ENCODE measurements at regions not wholly inside any gene's neighbourhood (a gene's known extent, or its start where the extent isn't known, plus 50 kb on each side); places are given as distances from the start of the nearest gene placed in this dataset.

DNA sequence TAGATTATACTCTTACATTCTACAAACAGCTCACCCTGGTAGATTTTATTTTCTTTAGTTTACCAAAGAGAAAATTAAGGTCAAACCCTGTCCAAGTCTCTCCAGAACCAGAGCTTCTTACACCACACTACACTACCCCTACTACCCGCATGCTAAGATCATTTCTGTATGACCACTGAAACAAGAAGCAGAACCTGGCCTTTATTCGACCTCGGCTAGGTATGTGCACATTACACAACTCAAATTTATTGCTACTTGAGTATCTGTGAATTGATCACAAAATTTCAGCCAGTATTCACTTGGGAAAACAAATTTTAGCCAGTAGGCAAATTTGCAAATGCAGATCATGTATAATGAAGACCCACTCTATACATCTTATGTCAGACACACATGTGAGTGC, 2437.0 kb downstream of the PCDH9 start:
- Mint-ChIP-seq H3K4me1 (ENCODE audit: low read depth) (no peaks in the 10 kb centered on the region), H3K36me3 (ENCODE audit: low read depth) (no peaks in the 10 kb centered on the region), H3K27me3 (ENCODE audit: low read depth) (no peaks in the 10 kb centered on the region), H3K27ac (no peak overlapping the region), H3K9me3 (peaks cover 55% of the 10 kb centered on the region), H3K4me3 (no peak overlapping the region)
- no peak for DNase-seq (ENCODE audit: low spot score)

DNA sequence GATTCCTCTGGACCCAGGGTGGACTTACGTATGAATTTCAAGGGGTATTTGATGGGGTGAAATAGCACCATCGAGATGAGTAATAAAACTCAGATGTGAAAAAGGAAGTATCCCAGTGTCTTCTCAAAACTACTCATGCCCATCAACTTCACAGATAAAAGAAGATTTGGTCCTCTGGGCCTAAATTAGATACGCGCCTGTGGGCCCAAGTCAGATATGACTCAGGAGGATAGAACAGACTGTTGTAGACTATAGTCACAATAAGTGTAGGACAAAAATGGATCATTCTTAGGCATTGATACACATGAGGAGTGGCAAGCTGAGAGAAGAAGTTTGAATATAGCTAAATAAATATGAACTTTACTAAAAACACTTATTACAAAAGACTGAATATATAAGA, 2438.8 kb downstream of the PCDH9 start:
- Mint-ChIP-seq H3K9me3 (peaks cover 51% of the 10 kb centered on the region), H3K27me3 (ENCODE audit: low read depth) (no peaks in the 10 kb centered on the region), H3K27ac (no peak overlapping the region), H3K4me3 (no peak overlapping the region), H3K4me1 (ENCODE audit: low read depth) (no peaks in the 10 kb centered on the region), H3K36me3 (ENCODE audit: low read depth) (no peaks in the 10 kb centered on the region)
- no peak for DNase-seq (ENCODE audit: low spot score)

DNA sequence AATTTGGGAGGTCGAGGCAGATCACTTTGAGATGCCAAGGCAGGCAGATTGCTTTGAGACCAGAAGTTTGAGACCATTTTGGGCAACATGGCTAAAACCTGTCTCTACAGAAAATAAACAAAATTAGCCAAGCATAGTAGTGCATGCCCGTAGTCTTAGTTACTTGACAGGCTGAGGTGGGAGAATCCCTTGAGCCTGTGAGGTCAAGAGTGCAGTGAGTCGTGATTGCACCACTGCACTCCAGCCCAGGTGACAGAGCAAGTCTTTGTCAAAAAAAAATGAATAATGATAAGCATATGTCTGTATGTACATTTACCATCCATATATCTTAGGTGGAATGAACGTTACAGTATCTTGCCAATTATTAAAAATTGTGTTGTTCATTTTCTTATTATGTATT, 2447.7 kb downstream of the PCDH9 start:
- Mint-ChIP-seq H3K27ac (no peak overlapping the region), H3K4me3 (no peak overlapping the region), H3K36me3 (ENCODE audit: low read depth) (no peaks in the 10 kb centered on the region), H3K9me3 (peaks cover 21% of the 10 kb centered on the region), H3K4me1 (ENCODE audit: low read depth) (no peaks in the 10 kb centered on the region), H3K27me3 (ENCODE audit: low read depth) (no peaks in the 10 kb centered on the region)
- no peak for DNase-seq (ENCODE audit: low spot score)

DNA sequence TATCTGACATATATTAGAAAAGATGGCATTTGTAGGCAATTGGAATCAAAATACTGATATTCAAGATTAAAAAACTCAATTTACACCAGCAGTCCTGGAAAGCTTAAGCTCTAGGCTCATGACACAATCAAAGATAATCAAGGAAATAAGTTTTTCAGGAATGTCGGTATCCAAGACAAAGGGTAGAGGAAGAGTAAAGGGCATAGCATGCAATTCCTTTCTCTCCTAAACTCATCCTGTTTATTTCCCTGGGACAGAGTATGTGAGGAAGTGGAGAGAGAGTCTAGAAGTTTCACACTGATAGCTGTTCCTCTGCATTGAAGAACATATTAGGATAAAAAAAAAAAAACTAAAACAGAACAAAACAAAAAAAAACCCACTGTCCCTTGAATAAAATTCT, 2452.1 kb downstream of the PCDH9 start:
- Mint-ChIP-seq H3K4me1 (ENCODE audit: low read depth) (no peaks in the 10 kb centered on the region), H3K27ac (no peak overlapping the region), H3K9me3 (peaks cover 25% of the 10 kb centered on the region), H3K4me3 (no peak overlapping the region), H3K27me3 (ENCODE audit: low read depth) (no peaks in the 10 kb centered on the region), H3K36me3 (ENCODE audit: low read depth) (no peaks in the 10 kb centered on the region)
- no peak for DNase-seq (ENCODE audit: low spot score)

DNA sequence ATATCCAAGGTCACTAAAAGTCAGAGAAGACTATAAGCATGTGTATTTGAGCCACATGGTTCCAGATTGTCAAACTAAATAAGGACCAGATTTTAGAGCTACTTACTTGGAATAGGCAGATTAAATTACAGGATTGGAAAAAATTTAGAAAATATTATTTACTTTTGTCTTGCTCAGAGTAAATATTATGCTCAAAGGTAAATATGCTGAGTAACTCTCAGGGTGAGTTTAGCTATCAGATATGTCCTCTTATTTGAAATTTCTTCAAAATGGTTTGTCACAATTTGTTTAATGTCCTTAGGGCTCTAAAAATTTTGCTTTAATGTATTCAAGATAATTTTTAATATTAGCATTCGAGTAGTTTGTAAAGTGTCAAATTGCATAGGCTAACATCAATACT, 2455.2 kb downstream of the PCDH9 start:
- no peak overlapping the region for H3K27ac Mint-ChIP-seq
- no peak overlapping the region for H3K4me3 Mint-ChIP-seq
- H3K9me3 Mint-ChIP-seq: peaks cover 23% of the 10 kb centered on the region
- H3K4me1 Mint-ChIP-seq (ENCODE audit: low read depth): no peaks in the 10 kb centered on the region
- H3K36me3 Mint-ChIP-seq (ENCODE audit: low read depth): no peaks in the 10 kb centered on the region
- no peak for DNase-seq (ENCODE audit: low spot score)
- no peaks in the 10 kb centered on the region for H3K27me3 Mint-ChIP-seq (ENCODE audit: low read depth)

DNA sequence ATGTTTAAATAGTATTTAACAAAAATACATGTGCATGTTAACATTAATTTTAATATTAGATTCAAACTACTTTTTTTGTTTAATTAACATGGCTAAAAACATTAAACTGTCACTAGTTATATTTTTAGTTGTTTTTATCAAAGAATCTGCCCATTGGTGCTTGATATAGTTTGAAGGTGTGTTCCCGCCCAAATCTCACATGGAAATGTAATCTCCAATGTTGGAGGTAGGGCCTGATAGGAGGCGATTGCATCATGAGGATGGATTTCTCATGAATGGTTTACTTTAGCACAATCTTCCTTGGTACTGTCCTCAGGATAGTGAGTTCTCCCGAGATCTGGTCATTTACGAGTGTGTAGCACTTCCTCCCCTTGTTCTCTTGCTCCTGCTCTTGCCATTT, 2459.4 kb downstream of the PCDH9 start:
- Mint-ChIP-seq H3K4me1 (ENCODE audit: low read depth) (no peaks in the 10 kb centered on the region), H3K9me3 (peaks cover 17% of the 10 kb centered on the region), H3K4me3 (no peak overlapping the region), H3K27me3 (ENCODE audit: low read depth) (no peaks in the 10 kb centered on the region), H3K36me3 (ENCODE audit: low read depth) (no peaks in the 10 kb centered on the region), H3K27ac (no peak overlapping the region)
- no peak for DNase-seq (ENCODE audit: low spot score)

DNA sequence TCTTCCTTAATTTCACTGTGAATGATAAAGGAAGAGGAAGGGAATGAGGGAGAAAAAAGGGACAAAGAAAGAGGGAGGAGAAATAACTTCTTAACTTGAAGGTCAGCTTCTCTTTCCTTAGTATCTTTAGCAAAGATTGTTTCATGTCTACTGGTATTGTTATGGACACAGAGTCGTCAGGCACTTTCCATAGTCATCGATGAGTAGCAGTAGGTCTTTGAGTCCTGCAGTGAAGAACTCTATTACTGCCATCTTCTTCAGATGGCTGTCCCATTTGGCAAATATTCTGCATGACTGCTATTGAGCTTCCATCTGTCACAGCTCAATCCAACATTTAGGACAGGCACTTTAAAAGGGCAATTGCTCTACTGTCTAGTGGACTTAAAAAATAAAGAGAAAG, 2463.1 kb downstream of the PCDH9 start:
- Mint-ChIP-seq H3K4me1 (ENCODE audit: low read depth) (no peaks in the 10 kb centered on the region), H3K36me3 (ENCODE audit: low read depth) (no peaks in the 10 kb centered on the region), H3K27ac (no peak overlapping the region), H3K27me3 (ENCODE audit: low read depth) (no peaks in the 10 kb centered on the region), H3K9me3 (peaks cover 22% of the 10 kb centered on the region), H3K4me3 (no peak overlapping the region)
- DNase-seq (ENCODE audit: low spot score): no peak

DNA sequence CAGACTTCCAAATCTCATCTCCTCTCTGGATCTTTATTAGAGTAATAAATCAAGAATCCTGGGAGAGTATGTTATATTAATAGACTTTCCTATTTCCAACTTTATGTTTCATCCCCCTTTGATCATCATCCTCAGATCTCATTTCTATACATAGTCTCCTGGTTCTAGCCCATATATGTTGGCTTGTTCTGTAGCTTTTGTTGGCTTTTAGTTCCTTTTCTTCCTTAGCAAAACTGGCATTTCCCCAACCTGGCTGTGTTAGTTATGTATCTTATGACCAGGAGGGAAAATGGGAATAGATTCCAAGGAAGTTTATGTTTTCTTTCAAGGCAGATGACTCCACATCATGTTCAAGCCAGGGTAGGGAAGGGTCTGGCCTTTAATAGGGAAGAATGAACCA, 2464.5 kb downstream of the PCDH9 start:
- Mint-ChIP-seq H3K9me3 (peaks cover 17% of the 10 kb centered on the region), H3K27me3 (ENCODE audit: low read depth) (no peaks in the 10 kb centered on the region), H3K4me1 (ENCODE audit: low read depth) (no peaks in the 10 kb centered on the region), H3K36me3 (ENCODE audit: low read depth) (no peaks in the 10 kb centered on the region), H3K4me3 (no peak overlapping the region), H3K27ac (no peak overlapping the region)
- DNase-seq (ENCODE audit: low spot score): no peak

DNA sequence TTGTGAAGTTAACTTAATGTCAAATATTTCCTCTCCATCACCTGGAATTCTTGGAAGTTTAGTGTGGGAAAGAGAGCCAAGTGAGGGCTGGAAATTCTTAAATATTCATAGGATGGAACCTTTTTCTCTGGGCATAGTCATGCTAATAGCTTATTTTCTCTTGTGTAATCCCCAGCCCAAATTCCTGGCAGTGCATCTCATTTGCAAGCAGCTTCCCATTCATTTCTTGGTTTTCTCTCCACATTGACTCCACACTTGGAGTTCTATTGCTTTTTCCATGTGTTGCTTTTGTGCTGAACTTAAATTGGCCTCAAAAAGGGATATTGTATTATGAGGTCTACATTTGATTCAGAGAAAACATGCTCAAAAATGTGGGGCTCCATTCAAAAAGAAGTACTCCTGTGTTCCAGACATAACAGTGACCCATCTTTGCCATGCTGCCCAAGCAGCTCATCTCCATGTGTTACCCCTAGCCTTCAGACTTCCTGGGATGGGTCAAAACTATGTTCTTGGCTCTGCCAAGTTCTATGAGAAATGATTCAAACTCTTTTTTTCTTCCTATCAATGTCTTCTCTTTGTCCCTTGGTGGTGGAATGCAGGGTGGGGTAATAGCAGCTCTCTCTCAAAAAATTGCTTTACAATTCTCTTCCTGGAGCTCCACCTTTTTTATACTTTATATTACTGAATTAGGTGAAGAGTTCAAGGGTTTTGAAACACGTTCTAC, 2471.5 kb downstream of the PCDH9 start:
- Mint-ChIP-seq H3K4me3 (no peak overlapping the region), H3K27ac (no peak overlapping the region), H3K9me3 (peaks cover 37% of the 10 kb centered on the region), H3K4me1 (ENCODE audit: low read depth) (no peaks in the 10 kb centered on the region), H3K36me3 (ENCODE audit: low read depth) (no peaks in the 10 kb centered on the region), H3K27me3 (ENCODE audit: low read depth) (no peaks in the 10 kb centered on the region)
- no peak for DNase-seq (ENCODE audit: low spot score)

DNA sequence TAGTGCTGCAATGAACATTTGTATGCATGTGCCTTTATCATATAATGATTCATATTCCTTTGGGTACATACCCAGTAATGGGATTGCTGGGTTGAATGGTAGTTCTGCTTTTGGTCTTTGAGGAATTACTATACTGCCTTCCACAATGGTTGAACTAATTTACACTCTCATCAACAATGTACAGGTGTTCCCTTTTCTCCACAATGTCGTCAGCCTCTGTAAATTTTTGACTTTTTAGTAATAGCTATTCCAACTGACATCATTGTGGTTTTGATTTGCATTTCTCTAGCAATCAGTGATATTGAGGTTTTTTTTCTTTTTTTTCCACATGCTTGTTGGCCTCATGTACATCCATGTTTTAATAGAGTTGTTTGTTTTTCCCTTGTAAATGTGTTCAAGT, 2473.5 kb downstream of the PCDH9 start:
- no peaks in the 10 kb centered on the region for H3K27me3 Mint-ChIP-seq (ENCODE audit: low read depth)
- no peaks in the 10 kb centered on the region for H3K4me1 Mint-ChIP-seq (ENCODE audit: low read depth)
- H3K4me3 Mint-ChIP-seq: no peak overlapping the region
- no peaks in the 10 kb centered on the region for H3K36me3 Mint-ChIP-seq (ENCODE audit: low read depth)
- no peak for DNase-seq (ENCODE audit: low spot score)
- peaks cover 39% of the 10 kb centered on the region for H3K9me3 Mint-ChIP-seq
- H3K27ac Mint-ChIP-seq: no peak overlapping the region

DNA sequence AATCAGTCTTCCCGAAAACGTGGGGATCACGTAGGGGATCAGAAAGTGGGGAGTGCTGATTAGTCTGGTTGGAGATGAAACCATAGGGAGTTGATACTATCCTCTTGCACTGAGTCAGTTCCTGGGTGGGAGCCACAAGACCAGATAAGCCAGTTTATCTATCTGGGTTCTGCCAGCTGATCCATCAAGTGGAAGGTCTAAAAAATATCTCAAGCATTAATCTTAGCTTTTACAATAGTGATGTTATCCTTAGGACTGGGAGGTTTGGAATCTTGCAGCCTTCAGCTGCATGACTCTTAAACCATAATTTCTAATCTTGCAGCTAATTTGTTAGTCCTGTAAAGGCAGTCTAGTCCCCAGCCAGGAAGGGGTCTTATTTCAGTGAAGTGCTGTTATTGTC, 2474.2 kb downstream of the PCDH9 start:
- Mint-ChIP-seq H3K4me1 (ENCODE audit: low read depth) (no peaks in the 10 kb centered on the region), H3K36me3 (ENCODE audit: low read depth) (no peaks in the 10 kb centered on the region), H3K27me3 (ENCODE audit: low read depth) (no peaks in the 10 kb centered on the region), H3K4me3 (no peak overlapping the region), H3K27ac (no peak overlapping the region), H3K9me3 (peaks cover 43% of the 10 kb centered on the region)
- no peak for DNase-seq (ENCODE audit: low spot score)

DNA sequence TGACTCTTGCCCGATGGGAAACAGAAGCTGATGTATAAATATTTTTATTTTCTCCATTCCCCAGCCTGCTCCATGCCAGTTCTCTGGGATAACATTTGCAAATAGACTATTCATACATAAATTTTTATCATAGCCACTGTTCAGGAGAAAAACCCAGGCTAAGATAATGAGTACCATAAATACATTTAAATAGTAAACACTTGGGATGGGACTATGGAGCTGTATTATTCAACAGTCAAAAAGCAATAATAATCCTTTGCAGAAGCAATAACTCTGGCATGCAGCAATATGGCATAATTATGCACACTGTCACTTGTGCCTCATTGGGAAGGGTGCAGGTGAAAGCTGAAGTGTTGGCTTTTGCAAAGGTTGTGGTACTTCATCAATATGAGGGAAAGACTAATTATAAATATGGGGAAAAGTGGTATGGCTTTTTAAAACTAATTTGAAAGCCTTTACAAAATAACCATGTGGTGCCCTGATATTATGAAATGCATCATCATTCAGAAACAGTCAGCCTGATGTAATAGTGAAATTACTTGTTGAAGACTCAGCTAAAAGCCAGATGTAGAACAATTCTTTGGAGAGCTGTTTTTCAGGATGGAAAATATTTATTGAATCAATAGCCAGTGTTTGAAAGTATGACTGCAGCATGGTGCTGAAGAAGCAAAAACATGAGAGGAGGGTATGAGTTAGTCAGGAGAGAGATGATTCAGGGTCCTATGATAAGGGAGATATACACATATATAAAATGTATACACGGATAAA, 2476.7 kb downstream of the PCDH9 start:
- Mint-ChIP-seq H3K9me3 (peaks cover 24% of the 10 kb centered on the region), H3K27ac (no peak overlapping the region), H3K4me1 (ENCODE audit: low read depth) (no peaks in the 10 kb centered on the region), H3K4me3 (no peak overlapping the region), H3K36me3 (ENCODE audit: low read depth) (no peaks in the 10 kb centered on the region), H3K27me3 (ENCODE audit: low read depth) (no peaks in the 10 kb centered on the region)
- no peak for DNase-seq (ENCODE audit: low spot score)

DNA sequence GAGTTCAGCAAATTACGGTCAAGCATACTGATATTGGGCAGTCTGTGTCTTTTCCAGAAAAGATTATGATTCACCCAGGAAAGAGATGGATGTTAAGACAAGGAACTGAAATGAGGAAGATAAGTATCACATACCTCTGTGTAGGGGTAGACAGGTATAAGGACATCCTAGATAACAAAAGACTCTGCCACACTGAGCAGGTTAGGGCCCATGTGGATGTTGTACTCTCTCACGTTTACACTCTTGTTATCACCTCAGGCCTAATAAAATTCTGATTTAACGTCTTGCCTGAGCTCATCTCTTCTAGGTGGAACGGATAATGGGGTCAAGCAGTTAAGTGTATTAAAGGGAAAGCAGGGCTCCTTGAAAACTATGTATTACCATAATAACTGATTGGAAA, 2480.8 kb downstream of the PCDH9 start:
- Mint-ChIP-seq H3K9me3 (peaks cover 23% of the 10 kb centered on the region), H3K27me3 (ENCODE audit: low read depth) (no peaks in the 10 kb centered on the region), H3K4me3 (no peak overlapping the region), H3K4me1 (ENCODE audit: low read depth) (no peaks in the 10 kb centered on the region), H3K27ac (no peak overlapping the region), H3K36me3 (ENCODE audit: low read depth) (no peaks in the 10 kb centered on the region)
- no peak for DNase-seq (ENCODE audit: low spot score)

DNA sequence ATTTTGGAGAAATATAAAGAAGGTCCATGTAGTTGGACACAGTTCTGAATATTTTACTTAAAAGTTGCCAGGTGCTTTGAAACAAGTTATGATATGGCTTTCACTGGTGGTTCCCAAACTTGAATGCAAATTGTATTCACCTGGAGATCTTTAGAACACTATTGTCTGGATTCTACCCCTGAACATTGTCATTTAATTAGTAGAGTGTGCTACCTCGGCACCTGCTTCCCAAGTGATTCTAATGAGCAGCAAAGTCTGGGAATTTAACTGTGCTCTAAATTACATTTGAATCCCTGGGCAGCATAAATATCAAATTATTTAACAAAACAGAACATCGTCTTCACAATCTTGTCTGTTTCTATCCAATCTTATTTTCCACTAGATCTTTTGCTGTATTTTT, 2483.3 kb downstream of the PCDH9 start:
- no peak for DNase-seq (ENCODE audit: low spot score)
- Mint-ChIP-seq H3K9me3 (peaks cover 26% of the 10 kb centered on the region), H3K27me3 (ENCODE audit: low read depth) (no peaks in the 10 kb centered on the region), H3K27ac (no peak overlapping the region), H3K4me3 (no peak overlapping the region), H3K36me3 (ENCODE audit: low read depth) (no peaks in the 10 kb centered on the region), H3K4me1 (ENCODE audit: low read depth) (no peaks in the 10 kb centered on the region)

DNA sequence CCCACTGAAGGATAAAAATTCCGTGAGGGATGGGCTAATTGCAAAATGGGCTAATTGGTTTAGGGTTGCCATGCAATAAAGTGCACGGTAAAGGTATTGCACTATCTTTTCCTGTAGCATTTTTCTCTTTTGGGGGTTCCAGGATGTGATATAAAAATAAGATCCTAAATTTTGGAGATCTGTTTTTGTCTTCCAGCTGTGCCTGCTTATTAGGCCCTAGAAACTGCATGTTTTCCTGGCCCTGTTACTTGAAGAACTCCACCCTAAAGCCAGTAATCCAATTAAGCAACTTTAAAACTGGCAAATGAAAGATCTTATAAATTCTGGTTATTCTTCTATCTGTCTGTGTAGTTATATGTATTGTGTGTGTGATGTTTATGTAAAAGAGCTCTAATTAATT, 2489.6 kb downstream of the PCDH9 start:
- no peaks in the 10 kb centered on the region for H3K36me3 Mint-ChIP-seq (ENCODE audit: low read depth)
- no peaks in the 10 kb centered on the region for H3K27me3 Mint-ChIP-seq (ENCODE audit: low read depth)
- H3K9me3 Mint-ChIP-seq: peaks cover 52% of the 10 kb centered on the region
- no peak for DNase-seq (ENCODE audit: low spot score)
- no peaks in the 10 kb centered on the region for H3K4me1 Mint-ChIP-seq (ENCODE audit: low read depth)
- no peak overlapping the region for H3K4me3 Mint-ChIP-seq
- H3K27ac Mint-ChIP-seq: no peak overlapping the region
